Left kidney (tissue), 1 donor: ENCODE measurements at regions not wholly inside any gene's neighbourhood (a gene's known extent, or its start where the extent isn't known, plus 50 kb on each side); places are given as distances from the start of the nearest gene placed in this dataset.
"Not testable (repeated sequence)": the region's sequence is repeated elsewhere in the genome, so short reads cannot be mapped to it uniquely, and the experiment has no call there.

ENCODE experiments used
- DNase-seq: peaks from one replicate; pipeline ENCODE4 v3.0.0-alpha.2; 2013

DNA sequence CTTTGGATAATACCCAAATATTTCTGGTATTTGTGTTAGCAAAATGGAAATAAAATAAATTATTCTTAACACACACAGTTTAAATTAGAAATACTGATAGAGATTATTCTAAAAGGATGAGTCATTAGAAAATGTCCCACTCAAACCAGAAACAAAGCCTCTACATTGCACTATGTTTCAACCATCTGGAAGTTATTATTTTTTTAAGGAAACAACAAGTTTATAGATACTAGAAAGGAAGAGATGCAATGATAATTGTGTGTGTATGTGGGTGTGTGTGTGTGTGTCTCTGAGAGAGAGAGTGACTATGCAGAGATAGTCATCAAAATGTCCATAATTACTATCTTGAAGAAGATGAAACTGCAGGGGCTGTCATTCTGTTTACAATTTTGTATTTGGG, 1340.5 kb downstream of the ROBO1 start:
- DNase-seq, result no peak

DNA sequence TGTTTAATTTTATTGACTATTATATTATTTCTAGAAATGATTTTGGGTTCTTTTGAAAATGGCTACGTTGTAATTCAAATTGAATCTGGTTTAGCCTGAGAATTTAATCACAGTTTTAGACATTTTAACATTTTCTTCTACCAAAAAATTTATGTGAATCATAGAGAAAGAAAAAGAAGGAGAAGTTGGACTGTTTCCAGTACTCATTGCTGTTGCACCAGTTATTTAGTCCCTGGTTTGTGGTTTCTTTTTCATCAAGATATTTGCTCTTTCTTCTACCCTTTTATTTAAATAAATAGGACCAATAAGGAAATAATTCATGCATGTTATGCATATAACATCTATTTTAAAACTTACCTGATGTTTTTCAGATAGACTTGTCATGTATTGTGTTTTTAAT, 1337.1 kb downstream of the ROBO1 start:
- no peak for DNase-seq

DNA sequence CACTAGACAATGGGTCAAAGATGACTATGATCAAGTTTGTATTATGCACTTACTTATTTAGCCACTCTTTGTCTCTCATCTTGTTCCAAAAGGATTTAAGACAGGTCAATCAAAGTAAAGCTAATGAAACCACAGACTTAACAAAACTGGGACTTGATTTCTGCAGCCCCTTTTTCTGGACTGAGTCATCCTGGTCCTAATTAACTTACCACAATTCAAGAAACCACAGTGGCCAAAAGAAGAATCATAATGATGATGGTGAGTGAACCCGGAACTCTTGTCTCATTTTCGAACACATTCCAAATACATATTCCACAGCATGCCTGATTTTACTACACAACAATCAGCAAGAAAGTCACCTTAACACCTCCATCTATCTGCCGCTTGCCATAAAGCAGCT, 1333.0 kb downstream of the ROBO1 start:
- no peak for DNase-seq

DNA sequence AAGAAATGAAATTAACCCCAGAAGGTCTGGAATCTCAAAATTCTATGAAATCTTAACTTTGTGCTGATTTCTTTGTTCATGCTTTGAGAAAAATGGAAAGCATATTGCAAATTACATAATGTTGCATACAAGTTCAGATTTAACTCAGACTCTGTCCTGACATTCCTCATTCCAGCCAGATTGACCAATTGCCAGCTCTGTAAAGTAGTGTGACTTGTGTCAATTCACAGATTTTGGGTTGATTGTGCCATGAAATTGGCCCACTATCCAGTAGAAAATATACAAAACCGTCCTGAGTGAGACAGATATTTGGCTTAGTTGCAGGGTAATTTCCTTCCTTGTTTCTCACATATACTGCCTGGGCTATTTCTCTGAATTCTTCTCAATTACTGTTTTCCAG, 1312.6 kb downstream of the ROBO1 start:
- DNase-seq, result no peak

DNA sequence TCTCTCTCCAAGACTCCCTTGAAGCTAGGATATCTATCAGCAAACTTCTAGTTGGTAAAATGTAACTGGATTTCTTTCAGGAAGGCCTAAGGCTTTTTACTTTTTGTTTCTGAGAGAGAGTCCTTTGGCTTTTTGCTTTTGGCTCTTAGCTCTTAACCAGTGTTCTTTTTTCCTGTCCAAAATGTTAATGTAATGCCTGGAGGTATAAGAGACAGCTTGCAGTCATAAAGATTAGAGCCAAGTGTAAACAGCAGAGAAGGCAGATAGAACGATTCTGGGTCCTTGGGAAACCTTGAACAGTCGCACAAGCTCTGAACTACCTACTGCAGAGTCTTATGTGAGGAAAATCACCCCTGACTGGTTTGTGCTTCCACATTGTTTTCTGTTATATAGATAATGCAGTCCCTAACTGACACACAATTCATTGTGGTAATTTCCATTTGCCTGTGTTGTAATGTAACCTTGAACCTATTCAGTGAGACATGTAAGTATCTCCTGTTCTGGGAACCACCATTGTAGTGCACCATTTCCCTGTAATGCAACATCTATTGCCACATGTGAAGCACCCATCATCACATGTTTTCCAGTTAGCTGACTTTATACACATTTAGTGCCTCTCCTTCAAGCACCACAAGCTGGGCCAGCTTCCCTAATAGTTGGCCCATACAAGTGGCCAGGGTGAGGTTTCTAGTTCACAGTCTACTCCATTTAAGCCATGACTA, 1311.9 kb downstream of the ROBO1 start:
- DNase-seq, result no peak

DNA sequence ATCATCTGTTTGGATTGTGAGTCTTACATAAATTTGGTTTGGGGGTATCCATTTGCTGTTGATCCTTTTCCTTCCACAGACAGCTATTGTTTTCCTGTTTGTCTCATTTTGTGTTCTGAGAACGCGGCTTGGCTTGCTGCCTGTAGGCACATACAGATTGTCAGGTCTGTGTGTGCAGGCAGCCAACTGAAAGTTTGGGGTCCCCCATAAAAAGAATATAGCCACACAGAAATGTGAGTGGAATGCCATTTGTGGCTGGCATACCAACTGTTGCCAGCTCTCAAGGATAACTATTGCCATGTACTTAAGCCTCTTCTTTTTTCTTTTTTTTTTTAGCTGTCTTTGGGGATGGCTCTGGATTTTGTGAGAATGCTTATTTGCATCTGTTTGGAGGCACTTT, 1308.0 kb downstream of the ROBO1 start:
- DNase-seq, result no peak

DNA sequence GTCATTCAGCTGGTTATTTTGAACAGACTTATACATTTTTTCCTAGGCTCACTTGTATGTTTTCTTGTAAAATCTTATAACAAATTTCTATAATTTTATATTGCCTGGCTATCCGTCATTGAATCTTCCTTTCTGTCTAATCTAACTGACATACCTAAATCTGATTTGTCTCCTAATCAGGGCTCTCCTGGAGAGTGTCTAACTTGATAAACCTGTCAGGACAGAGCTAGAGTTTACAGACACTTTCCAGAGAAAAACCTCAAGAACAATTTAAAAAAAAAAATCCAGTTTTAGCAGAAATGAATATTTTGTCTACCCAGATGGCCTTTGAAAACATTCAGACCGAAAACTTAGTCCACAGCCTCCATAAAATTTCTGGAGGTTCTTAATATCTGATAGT, 1305.8 kb downstream of the ROBO1 start:
- no peak for DNase-seq

DNA sequence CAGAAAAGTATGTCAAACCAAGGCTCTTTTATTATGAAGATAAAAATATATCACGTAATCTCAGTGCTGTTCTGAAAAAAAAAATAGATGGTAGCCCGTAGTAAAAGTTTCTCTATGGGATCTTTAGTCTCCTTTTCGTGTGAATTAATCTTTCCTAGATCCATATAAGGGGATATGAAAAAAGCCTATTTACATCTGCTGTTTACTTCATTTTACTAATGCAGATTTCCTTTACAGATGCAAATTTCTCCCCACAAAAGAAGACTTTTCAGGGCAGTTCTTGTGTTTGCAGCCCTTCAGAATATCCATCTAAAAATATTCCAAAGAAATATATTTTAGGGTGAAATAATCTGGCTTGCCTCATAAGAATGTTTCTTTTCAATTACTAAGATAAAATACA, 1291.7 kb downstream of the ROBO1 start:
- no peak for DNase-seq

DNA sequence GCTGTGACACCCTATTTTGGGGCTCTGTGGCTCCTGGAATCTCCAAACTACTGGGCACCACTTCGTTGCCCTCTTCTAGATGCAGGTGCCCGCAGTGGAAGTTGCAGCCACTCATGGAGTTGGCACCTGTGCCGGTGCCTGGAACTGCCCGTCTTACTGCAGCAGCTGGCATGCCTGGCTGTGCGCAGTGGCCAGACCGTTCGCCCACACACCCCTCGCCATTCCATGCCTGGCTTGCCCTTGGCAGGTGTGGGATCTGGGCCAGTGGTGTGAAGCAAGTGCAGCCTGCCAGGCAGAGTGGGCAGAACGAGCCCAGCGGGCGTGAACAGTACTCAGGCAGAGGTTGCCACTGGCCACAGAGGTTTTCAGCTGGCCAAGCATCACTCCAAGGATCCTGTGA, 1286.7 kb downstream of the ROBO1 start:
- DNase-seq, result no peak

DNA sequence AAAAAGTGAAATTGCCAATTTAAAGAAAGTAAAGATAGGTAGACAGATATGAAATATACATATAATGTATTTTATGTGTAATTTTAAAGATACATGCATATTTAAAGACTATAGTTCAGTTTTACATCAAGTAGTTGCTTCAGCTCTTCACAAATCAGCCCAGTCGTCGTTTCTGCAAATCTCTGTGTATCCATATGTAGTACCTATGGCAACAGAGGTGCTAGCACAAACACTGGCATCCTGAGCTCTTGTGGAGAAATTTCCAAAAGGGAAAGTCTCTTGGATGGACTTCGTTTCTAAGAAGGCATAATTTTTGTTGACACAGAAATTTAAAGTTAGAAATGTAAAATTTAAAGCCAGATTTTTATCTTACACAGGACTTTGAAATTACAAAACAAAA, 1284.7 kb downstream of the ROBO1 start:
- DNase-seq, result no peak

DNA sequence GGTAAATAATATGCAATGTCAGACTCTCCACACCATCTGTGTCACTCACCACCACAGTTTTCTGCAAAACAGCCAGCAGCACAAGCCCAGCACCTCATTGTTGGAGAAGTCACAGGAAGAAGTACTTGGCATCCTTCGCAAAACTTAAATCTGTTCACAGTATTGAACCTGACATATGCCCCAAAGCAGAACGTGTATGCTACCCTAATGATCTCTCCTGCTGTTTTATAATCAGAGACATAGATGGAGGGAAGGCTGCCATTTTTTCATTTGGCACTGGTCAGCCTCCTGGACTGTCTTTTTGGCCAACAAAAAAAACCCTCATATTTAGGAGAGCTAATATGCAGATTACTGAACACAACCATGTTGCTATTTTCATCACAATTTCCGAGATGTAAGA, 1272.9 kb downstream of the ROBO1 start:
- DNase-seq, result no peak

DNA sequence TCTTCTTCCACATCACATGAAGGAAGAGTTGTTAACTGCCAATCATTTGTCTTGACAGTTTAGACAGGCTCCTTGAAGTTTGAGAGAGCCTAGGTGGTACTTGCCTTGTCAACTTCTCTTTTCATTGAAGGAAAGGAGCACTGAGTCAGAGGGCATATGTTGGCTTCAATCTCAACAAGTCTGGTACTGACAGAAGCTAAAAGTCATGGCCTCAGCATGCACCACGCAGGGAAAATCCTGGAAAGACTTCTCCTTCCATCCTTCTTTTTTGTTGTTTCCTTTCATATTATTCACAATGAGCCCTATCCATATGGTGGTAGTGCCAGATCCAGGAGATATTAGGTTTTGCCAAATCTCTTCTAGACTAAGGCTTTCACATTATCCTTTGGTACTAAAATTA, 1272.5 kb downstream of the ROBO1 start:
- no peak for DNase-seq

DNA sequence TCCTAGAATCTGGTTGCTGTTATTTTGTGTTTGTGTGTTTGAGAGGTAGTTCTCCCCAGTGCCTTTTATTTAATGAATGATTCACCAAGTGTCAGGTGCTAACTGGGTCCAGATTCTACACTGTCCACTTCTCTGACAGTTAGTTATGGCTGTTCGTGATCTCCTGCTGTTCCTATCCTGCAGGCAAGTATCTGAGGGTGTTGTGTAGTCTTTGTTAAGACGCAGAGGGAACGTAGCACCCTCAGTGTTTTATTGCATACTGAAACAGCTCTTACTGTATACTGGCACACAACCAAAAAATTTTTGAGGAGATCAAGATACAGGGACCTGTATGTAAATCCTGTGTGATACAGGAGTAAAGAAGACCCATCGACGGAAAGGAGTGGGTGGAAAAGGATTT, 1271.3 kb downstream of the ROBO1 start:
- DNase-seq, result no peak

DNA sequence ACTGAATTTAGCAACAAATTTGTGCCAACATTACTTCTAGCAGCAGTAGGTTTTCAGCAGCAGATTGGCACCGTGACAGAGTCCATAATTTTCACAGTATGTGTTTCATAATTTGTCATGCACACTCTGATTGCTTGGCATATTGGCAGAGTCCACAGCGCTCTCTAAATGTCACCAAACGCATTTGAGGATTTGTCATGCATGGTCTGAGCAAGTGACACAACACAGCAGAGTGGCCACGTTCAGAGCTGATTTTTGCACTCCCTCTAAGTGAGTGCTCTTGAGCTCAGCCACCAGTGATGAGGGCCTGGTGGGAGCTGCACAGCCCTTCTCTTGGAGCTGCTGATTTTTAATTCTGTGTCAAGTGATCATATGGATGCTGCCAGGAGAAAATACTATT, 1270.8 kb downstream of the ROBO1 start:
- no peak for DNase-seq

DNA sequence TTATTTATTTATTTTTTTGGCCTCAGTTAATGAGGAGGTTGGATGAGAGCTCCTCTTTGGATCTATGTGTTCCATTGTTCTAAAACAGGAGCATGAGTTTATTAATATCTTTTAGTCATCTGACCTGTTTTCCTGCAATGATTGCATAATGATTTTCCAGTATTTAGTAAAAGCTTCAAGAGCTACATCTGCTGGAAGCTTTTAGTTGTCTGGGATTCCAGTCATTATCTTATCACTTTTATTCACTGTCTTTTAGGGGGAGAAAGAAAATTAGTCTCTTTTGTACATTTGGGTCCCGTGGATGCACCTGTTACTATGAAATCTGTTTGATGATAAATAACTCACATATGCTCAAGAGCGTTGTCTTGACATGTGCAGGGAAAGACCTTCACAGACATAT, 1270.0 kb downstream of the ROBO1 start:
- no peak for DNase-seq

DNA sequence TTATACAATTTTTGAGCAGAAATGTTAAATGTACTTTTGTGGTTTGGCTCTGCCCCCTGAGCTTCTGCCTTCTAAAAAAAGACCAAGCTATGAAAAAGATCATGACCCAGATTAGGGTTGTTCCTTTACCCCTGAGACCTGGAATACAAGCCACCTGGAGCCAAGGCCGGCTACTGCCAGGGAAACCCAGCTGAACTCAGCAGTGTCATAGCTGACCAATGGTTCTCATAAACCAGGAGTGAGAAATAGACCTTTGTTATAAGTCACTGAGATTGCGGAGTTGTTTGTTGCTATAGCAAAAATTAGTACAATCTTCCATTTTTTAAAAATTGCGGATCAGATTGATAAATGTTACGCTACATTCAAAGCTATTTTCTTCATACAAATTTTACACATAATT, 1261.7 kb downstream of the ROBO1 start:
- DNase-seq, result no peak

DNA sequence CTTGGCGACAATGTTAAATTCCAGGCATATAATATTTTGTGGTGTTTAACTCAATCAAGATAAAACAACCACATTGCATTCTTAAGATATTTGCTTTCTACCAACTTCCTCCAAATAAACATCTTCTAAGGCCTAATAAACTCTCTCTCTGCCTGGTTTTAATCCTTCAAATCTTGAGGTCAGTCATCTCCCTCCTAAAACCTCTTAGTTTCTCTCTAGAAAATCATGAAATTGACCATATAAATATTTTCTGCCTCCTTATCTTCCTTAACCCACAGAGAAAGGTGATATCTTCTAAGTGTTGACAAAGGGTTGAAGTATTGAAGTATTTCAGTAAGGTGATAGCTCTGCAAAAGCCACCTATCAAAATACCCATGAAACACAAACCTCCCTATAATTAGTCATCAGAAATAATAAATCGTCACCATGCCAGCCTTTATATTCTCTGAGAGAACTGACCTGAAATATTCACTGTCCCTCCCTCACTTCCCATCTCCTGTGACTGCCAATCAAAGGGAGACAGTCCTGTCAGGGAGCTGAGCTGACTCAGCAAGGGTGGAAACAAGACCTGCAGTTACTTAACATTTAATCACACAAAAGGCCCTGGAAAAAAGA, 1261.1 kb downstream of the ROBO1 start:
- no peak for DNase-seq

DNA sequence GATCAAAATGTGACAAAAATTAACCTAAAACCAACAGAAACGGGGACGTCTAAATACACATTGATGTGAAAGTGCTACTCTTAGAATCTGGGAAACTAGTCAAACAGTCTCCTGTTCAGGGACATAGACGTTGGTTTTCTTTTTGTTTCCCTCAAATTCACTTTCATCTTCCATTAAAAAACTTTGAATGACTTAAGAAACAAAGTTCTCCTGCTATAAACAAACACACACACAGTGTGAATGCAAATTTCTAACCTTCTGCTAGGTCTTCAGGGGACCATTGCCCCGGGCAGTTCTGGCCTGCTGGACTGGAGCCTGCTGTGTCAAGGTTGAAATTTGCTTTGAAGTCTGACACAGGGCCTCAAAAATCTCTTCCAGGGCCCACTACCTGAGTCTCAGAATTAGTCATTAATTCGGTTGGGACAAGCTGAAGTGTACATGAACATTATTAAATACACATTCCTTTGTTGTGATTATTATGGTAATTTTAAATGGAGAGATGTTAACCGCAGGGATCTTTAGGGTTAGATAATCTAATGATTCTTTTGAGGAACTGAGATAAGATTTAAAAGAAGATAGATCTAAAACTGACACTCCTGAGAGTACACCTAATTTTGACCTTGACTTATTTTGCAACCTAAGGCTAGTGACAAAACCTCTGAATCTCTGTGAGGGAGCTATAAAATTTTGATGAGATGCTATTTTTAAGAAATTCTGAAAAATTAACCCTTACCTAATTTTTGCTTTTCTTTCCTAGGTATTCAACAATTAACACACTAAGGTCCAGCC, 1260.4 kb downstream of the ROBO1 start:
- no peak for DNase-seq

DNA sequence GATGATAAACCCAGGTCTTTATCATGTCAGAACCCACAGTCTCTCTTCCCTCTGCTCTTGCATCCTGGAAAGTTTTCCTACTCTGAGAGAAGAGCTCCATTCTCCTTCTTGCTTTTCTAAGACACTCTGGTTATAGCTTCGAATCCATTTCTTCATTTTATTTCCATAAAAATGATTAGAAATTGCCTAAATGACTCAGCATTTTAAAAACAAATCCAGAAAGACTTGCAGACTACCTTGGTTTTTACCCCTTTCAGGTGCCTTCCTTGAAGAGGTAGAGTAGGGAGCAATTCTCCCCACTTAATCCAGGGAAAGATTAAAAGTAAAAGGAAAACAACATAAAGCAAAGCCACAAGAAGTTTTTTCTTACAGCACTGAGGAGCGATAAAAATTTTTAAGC, 1256.0 kb downstream of the ROBO1 start:
- DNase-seq, result no peak

DNA sequence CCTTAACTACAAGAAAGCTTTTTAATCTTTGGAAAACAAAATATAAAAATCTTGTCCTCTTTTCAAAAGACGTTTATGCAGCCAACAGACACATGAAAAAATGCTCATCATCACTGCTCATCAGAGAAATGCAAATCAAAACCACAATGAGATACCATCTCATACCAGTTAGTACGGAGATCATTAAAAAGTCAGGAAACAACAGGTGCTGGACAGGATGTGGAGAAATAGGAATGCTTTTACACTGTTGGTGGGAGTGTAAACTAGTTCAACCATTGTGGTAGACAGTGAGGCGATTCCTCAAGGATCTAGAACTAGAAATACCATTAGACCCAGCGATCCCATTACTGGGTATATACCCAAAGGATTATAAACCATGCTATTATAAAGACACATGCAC, 1255.0 kb downstream of the ROBO1 start:
- DNase-seq, result not testable (repeated sequence)

DNA sequence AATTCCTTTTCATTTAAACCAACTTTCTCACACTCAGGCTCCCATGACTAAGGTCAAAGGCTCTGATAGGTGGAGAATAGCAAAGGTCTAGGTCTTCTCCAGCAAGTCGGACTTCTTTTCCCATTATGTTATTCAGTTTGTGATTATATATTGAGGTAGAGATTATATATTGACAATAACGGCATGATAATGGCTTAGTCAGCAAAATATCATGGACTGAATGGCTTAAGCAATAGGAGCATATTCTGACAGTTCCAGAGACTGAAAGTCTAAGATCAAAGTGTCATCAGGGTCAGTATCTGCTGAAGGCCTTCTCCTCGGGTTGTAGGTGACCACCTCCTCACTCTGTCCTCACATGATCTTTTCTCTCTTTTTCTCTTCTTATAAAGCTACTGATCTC, 1251.4 kb downstream of the ROBO1 start:
- DNase-seq, result no peak

DNA sequence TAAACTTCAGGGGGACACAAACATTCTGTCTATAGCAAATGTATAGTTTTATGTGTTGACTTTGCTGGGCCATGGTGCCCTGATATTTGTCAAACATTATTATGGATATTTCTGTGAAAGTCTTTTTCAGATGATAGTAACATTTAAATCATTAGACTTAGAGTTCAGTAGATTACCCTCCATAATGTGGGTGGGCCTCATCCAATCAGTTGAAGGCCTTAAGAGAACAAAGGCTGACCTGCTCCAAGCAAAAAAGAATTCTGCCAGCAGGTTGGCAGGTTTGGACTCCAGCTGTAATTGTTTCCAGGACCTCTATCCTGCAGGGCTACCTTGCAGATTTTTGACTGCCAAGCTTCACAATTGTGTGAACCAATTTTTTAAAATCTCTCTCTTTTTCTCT, 1250.9 kb downstream of the ROBO1 start:
- DNase-seq, result no peak

DNA sequence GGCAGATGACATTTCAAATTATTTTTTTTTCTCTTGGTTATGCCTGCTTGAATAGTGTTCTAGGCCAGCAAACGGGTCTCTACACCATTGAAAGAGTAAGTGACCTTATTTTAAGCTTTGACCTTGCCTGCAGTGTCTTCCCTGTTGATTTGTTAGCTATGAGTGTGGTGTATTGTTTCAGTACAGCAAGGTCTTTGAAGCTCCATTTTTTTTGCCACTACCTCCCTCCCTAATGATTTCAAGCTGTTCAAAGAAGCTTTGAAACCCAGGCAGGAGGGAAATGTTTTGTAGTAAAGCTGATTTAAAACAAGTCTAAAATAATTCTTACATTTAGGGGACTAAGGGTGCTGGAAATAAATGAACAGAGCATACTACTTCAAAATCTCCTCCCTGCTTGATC, 1249.8 kb downstream of the ROBO1 start:
- no peak for DNase-seq

DNA sequence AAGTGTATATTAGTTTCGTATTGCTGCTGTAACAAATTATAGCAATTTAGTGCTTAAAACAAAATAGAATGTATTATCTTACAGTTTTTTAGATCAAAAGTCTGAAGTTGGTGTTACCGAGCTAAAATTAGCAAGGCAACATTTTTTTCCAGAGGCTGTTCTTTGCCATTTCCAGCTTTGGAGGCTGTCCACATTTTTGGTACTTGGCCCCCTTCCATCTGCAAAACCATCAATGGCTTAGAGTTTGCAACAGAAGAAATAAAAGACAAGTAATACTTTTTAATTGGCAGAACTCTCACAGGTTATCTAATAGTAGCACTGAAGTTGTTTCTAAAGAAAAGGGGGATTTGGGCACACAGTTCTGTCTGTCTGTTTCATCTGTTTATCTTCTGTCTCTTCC, 1248.5 kb downstream of the ROBO1 start:
- DNase-seq, result no peak
